Central memory CD8-positive, alpha-beta T cell (primary cell): ENCODE measurements at regions not wholly inside any gene's neighbourhood (a gene's known extent, or its start where the extent isn't known, plus 50 kb on each side); places are given as distances from the start of the nearest gene placed in this dataset.

Experiments
- ATAC-seq: fragments of 150-1000 bp; cut with Tn5 transposase; replicated peaks from 2 replicates; pipeline ENCODE4 v1.10.0; 2022; ENCODE audit warnings: mild to moderate bottlenecking, moderate FRiP score, moderate number of reproducible peaks; ENCODE audit not compliant: poor library complexity, severe bottlenecking; ENCODE audit errors: extremely low read depth
- DNase-seq, 2 donors: peaks; one replicate each; pipeline ENCODE4 v3.0.0; 2021; ENCODE audit warnings: low spot score in 2 of 2
- H3K27ac Mint-ChIP-seq: one replicate; pipeline ENCODE4 v1.8.0; 2022; ENCODE audit warnings: low read depth, mild to moderate bottlenecking, moderate library complexity, mixed read lengths
- H3K27me3 Mint-ChIP-seq: one replicate; pipeline ENCODE4 v1.8.0; 2022; ENCODE audit warnings: mixed read lengths
- H3K36me3 Mint-ChIP-seq: one replicate; pipeline ENCODE4 v1.8.0; 2022; ENCODE audit warnings: mild to moderate bottlenecking, moderate library complexity, mixed read lengths; ENCODE audit not compliant: insufficient read depth
- H3K4me1 Mint-ChIP-seq: one replicate; pipeline ENCODE4 v1.8.0; 2022; ENCODE audit warnings: mixed read lengths
- H3K4me3 Mint-ChIP-seq: one replicate; pipeline ENCODE4 v1.8.0; 2022; ENCODE audit warnings: mild to moderate bottlenecking, moderate library complexity, mixed read lengths
- H3K9me3 Mint-ChIP-seq: one replicate; pipeline ENCODE4 v1.8.0; 2022; ENCODE audit warnings: mixed read lengths

DNA sequence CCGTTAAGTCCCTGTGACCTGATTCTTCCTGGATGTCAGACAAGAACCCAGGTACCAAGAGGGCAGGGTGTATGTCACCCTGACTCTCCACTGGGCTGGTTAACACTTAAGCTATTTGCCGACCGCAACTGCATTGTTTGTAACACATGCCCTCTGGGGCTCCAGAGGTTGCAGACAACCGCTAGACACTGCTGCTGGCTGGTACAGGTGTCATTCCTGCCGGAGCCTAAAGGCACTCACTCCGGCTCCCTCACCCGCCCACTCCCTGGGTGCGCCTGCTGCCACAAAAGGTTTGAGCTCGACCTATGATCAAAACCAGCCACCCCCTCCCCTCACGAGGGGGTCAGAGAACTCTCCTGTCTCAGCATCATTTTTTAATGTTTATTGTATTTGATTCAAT is 208.2 kb downstream of the FAT4 start:
- H3K36me3 Mint-ChIP-seq, result no peaks in the 10 kb centered on the region
- H3K4me1 Mint-ChIP-seq, result no peaks in the 10 kb centered on the region
- no peaks in the 10 kb centered on the region for H3K27me3 Mint-ChIP-seq
- H3K4me3 Mint-ChIP-seq, result no peak overlapping the region
- no peak for ATAC-seq
- H3K9me3 Mint-ChIP-seq, result peaks cover 31% of the 10 kb centered on the region
- DNase-seq, result no peak
- no peak overlapping the region for H3K27ac Mint-ChIP-seq

DNA sequence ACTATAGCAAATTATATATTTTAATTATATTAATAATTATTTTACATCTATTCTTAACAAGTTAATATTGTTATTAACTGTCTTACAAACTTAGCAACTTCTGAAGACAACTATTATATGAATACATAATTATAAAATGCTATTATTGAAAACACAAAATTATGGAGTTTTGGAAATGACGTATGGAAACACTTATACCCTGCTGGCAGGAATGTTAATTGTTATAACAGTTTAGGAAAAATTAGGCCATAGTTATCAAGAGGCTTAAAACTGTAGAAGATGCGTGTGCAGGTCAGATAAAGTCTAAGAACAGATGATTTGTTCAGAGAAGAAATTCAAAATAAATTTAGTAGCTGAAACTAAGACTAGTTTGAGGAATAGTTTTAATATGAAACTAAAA is 211.7 kb downstream of the FAT4 start:
- ATAC-seq (no peak), DNase-seq (no peak)
- Mint-ChIP-seq H3K4me3 (no peak overlapping the region), H3K4me1 (no peaks in the 10 kb centered on the region), H3K27ac (no peak overlapping the region), H3K36me3 (no peaks in the 10 kb centered on the region), H3K27me3 (no peaks in the 10 kb centered on the region), H3K9me3 (peaks cover 18% of the 10 kb centered on the region)

DNA sequence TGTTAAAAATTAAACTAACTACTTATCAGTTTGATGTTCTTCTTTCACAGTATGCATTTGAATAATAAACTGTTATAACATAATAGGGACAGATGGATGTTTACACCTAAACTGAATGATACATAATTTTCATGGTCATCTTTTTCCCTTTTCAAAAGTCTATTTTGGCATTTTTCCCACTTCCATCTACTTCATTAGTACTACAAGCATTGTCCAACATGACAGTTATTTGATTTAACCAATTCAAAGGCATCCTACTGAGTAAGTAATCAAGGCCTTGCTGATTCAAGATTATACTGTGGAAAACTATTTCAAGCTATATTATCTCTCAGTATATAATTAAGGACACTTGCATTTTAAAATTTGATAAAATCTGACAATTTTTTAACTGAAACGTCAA is 212.9 kb downstream of the FAT4 start:
- Mint-ChIP-seq H3K4me3 (no peak overlapping the region), H3K36me3 (no peaks in the 10 kb centered on the region), H3K27ac (no peak overlapping the region), H3K9me3 (peaks cover 18% of the 10 kb centered on the region), H3K27me3 (no peaks in the 10 kb centered on the region), H3K4me1 (no peaks in the 10 kb centered on the region)
- DNase-seq (no peak), ATAC-seq (no peak)

DNA sequence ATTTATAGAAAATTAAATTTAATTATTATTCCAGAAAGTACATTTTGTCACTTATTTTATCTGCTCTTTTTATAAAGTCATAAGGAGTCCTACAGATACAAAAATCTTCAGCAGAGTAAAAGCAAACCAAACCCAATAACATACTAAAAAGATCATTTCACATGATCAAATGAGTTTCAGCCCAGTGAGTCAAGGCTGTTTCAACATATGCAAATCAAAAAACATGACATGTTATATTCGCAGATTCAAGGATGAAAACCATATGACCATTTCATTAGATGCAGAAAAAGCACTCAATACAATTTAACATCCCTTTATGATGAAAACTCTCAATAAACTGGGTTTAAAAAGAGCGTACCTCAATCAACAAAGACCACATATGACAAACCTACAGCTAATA is 214.3 kb downstream of the FAT4 start:
- peaks cover 13% of the 10 kb centered on the region for H3K9me3 Mint-ChIP-seq
- H3K36me3 Mint-ChIP-seq, result no peaks in the 10 kb centered on the region
- H3K27ac Mint-ChIP-seq, result no peak overlapping the region
- no peaks in the 10 kb centered on the region for H3K27me3 Mint-ChIP-seq
- DNase-seq (no peak), ATAC-seq (no peak)
- H3K4me1 Mint-ChIP-seq, result no peaks in the 10 kb centered on the region
- H3K4me3 Mint-ChIP-seq, result no peak overlapping the region

DNA sequence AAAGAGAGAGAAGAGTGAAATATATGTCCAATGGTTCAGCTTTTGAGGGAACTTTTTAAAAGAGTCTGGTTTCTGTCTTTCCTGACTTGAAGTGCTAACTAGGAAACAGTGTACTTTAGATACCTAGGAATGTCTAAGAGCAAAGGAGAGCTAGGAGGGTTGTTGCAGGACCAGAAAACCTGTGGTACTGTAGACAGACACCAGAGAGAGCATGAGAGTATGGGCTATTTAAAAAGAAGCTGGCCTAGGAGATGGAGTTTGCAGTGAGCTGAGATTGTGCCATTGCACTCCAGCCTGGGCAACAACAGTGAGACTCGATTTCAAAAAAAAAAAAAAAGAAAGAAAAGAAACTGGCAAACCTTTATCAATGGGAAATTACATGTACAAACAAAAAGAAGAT is 223.9 kb downstream of the FAT4 start:
- Mint-ChIP-seq H3K27me3 (no peaks in the 10 kb centered on the region), H3K27ac (no peak overlapping the region), H3K9me3 (peaks cover 13% of the 10 kb centered on the region), H3K36me3 (no peaks in the 10 kb centered on the region), H3K4me1 (no peaks in the 10 kb centered on the region), H3K4me3 (no peak overlapping the region)
- no peak for ATAC-seq
- DNase-seq, result no peak

DNA sequence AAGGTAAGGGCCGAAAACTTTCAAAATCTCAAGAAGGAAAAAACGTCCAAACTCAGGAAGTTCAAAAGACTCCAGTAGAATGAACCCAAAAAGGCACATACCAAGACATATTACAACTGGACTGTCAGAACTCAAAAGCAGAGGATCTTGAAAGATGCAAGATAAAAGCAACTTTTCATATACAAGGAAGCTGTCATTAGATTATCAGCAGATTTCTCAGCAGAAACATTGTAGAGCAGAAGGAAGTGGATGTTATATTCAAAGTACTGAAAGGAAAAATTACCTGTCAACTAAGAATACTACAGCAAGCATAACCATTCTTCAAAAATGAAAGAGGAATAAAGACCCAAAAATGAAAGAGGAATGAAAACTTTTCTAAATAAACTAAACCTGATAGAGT is 224.9 kb downstream of the FAT4 start:
- ATAC-seq (no peak), DNase-seq (no peak)
- H3K27ac Mint-ChIP-seq, result no peak overlapping the region
- H3K27me3 Mint-ChIP-seq, result no peaks in the 10 kb centered on the region
- no peaks in the 10 kb centered on the region for H3K36me3 Mint-ChIP-seq
- H3K4me3 Mint-ChIP-seq, result no peak overlapping the region
- peaks cover 22% of the 10 kb centered on the region for H3K9me3 Mint-ChIP-seq
- no peaks in the 10 kb centered on the region for H3K4me1 Mint-ChIP-seq

DNA sequence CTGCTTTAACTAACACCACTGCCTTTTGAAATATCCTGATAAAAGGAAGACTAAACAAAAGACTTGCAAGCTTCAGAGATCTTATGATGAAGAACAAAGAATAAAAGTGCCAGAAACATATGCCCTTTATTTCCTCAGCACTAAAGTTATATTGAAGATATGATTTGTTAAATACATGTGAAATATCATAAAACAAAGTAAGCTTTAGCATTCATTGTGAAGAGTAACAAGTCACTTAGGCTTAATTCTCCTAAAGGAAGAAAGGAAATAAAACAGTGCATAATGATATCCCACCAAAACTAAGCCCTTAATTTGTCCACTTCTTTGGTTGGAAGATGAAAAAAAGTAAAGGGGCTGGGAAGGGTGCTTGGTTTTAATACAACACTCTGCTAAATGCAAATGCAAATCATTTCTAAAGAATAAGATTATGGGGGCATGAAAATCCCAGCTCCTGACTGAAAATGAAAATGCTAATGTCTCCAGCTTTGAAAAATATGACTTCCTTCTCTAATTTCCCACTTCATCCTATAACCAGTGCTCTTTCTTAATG is 227.2 kb downstream of the FAT4 start:
- Mint-ChIP-seq H3K4me3 (no peak overlapping the region), H3K36me3 (no peaks in the 10 kb centered on the region), H3K4me1 (no peaks in the 10 kb centered on the region), H3K27ac (no peak overlapping the region), H3K27me3 (no peaks in the 10 kb centered on the region), H3K9me3 (peaks cover 27% of the 10 kb centered on the region)
- DNase-seq (no peak), ATAC-seq (no peak)

DNA sequence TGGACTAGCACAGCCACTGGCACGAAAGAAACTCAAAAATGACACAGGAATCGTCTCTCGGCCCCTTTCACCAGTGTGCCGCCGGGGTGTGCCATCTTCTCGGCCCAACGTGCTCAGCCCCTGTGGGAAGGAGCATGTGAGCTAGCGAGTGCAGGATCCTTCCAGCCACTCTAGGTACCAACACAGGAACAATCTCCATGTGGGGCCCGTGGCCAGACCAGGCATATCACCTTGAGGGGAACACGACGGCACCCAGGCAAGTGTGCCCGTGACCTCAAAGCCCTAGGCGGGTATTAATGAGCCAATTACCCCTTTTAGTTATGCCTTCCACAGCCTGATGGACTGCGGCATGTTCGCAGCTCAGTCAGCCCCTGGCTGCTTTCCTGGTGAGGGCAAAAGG is 231.5 kb downstream of the FAT4 start:
- Mint-ChIP-seq H3K4me1 (no peaks in the 10 kb centered on the region), H3K36me3 (no peaks in the 10 kb centered on the region), H3K9me3 (peaks cover 14% of the 10 kb centered on the region), H3K4me3 (no peak overlapping the region), H3K27me3 (no peaks in the 10 kb centered on the region), H3K27ac (no peak overlapping the region)
- DNase-seq, result no peak
- no peak for ATAC-seq

DNA sequence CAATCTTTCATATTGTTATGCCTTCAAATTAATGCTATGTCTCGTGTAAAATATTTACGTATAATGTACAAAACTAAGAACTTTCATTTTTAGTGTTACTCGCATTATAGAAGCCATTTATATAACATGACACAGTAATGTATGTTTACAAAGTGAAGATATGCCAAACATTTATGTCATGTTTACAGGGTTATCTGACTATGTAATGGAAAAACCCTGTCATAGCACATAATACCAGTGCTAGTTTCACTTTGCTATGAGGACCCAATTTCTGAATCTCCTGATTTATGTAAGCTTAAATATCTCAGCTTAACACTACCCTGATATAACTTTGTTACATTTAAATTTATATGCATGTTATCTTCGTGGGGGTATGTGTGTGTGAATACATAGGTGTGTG is 233.1 kb downstream of the FAT4 start:
- H3K4me3 Mint-ChIP-seq, result no peak overlapping the region
- H3K4me1 Mint-ChIP-seq, result no peaks in the 10 kb centered on the region
- ATAC-seq, result no peak
- no peaks in the 10 kb centered on the region for H3K27me3 Mint-ChIP-seq
- H3K9me3 Mint-ChIP-seq, result peaks cover 19% of the 10 kb centered on the region
- H3K36me3 Mint-ChIP-seq, result no peaks in the 10 kb centered on the region
- no peak overlapping the region for H3K27ac Mint-ChIP-seq
- DNase-seq, result no peak

DNA sequence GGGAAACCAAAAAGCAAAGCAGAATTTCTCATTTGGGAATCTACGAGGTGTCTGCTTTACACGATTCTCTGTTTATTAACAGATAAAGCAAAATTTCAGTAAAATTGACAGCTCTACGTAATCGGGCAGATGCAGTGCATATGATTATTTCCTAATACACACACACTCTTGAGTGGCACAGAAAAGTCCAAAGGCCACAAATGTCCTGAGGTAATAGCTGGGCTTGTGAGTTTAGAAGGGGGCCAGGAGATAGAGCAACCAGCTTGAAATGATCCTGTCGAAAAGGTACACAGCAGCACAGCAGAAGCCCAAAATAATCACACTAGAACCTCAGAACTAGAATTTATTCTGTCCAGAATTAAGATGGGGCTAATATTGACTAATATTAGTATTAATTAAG is 236.0 kb downstream of the FAT4 start:
- Mint-ChIP-seq H3K9me3 (peaks cover 8% of the 10 kb centered on the region), H3K4me1 (no peaks in the 10 kb centered on the region), H3K36me3 (no peaks in the 10 kb centered on the region), H3K4me3 (no peak overlapping the region), H3K27ac (no peak overlapping the region), H3K27me3 (no peaks in the 10 kb centered on the region)
- DNase-seq, result no peak
- ATAC-seq, result no peak

DNA sequence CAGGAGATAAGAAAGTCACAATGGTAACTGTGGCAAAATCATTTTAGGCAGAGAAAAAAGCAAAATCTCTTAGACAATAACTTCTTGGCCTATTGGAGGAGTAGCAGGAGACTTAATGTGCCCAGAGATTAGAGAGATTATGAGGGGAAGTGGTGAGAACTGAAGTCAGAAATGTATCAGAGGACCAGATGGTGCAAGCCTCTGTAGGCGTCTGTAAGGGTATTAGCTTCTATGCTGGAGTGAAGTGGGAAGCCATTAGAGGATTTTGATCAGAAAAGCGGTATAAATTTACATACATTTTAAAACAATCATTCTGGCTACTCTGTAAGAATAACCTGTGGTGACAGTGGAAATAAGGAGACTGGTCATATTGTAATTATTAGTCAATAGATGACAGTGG is 236.7 kb downstream of the FAT4 start:
- no peaks in the 10 kb centered on the region for H3K36me3 Mint-ChIP-seq
- H3K4me3 Mint-ChIP-seq, result no peak overlapping the region
- ATAC-seq, result no peak
- no peaks in the 10 kb centered on the region for H3K27me3 Mint-ChIP-seq
- DNase-seq, result no peak
- no peak overlapping the region for H3K27ac Mint-ChIP-seq
- no peaks in the 10 kb centered on the region for H3K4me1 Mint-ChIP-seq
- peaks cover 9% of the 10 kb centered on the region for H3K9me3 Mint-ChIP-seq

DNA sequence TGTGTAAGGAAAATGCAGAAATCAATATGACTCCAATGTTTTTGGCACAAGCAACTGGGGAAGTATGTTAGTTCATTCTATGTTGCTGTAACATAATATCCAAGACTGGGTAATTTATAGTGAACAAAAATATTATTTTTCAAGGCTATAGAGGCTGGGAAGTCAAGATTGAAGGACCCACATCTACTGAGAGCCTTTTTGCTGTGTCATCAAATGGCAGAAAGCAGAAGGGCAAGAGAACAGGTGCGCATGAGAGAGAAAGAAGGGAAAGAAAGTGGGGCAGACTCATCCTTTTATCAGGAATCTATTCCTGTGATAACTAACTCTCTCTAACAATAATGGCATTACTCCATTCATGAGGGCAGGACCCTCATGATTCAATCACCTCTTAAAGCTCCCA is 237.2 kb downstream of the FAT4 start:
- no peaks in the 10 kb centered on the region for H3K36me3 Mint-ChIP-seq
- H3K4me1 Mint-ChIP-seq, result no peaks in the 10 kb centered on the region
- peaks cover 13% of the 10 kb centered on the region for H3K9me3 Mint-ChIP-seq
- no peak overlapping the region for H3K27ac Mint-ChIP-seq
- DNase-seq (no peak), ATAC-seq (no peak)
- H3K27me3 Mint-ChIP-seq, result no peaks in the 10 kb centered on the region
- no peak overlapping the region for H3K4me3 Mint-ChIP-seq

DNA sequence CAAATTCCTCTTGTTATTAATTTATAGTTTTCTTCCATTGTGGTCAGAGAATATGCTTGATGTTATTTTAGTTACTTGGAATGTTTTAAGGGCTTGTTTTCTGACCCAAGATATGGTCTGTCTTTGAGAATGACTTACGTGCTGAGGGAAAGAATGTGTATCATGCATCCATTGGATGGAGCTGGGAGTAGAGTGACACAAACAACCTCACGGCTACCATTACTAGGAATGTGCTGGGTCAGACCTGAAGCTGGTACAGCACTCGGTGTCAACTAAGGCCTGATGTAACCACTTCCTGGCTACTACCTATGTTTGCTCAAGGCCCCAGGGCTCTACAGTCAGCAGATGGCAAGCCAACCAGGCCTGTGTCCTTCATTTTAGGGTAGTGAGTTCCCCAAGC is 257.8 kb downstream of the FAT4 start:
- no peak overlapping the region for H3K27ac Mint-ChIP-seq
- H3K36me3 Mint-ChIP-seq, result no peaks in the 10 kb centered on the region
- no peak for ATAC-seq
- no peaks in the 10 kb centered on the region for H3K9me3 Mint-ChIP-seq
- no peaks in the 10 kb centered on the region for H3K4me1 Mint-ChIP-seq
- DNase-seq, result no peak
- H3K4me3 Mint-ChIP-seq, result no peak overlapping the region
- H3K27me3 Mint-ChIP-seq, result no peaks in the 10 kb centered on the region

DNA sequence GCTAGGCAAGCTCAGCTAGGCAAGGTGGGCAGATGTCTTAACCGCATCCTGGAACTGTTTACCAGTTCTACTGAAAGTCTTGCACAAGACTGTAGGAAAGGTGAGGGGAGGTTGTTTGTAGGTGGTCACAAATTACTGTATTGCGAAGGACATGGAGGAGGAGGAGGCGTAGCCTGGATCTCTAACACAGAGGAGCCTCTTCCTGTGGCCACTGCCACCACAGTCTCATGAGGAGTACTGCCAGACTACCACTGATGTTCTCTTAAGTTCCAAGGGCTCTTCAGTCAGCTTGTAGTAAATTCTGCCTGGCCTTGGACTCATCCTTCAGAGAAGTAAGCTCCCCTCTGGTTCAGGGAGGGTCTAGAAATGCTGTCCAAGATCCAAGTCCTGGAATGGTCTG is 258.6 kb downstream of the FAT4 start:
- ATAC-seq (no peak), DNase-seq (no peak)
- H3K9me3 Mint-ChIP-seq, result no peaks in the 10 kb centered on the region
- no peaks in the 10 kb centered on the region for H3K36me3 Mint-ChIP-seq
- no peaks in the 10 kb centered on the region for H3K4me1 Mint-ChIP-seq
- no peak overlapping the region for H3K4me3 Mint-ChIP-seq
- H3K27me3 Mint-ChIP-seq, result no peaks in the 10 kb centered on the region
- H3K27ac Mint-ChIP-seq, result no peak overlapping the region
